ENCODE measurements at regions not wholly inside any gene's neighbourhood (a gene's known extent, or its start where the extent isn't known, plus 50 kb on each side); places are given as distances from the start of the nearest gene placed in this dataset.

DNA sequence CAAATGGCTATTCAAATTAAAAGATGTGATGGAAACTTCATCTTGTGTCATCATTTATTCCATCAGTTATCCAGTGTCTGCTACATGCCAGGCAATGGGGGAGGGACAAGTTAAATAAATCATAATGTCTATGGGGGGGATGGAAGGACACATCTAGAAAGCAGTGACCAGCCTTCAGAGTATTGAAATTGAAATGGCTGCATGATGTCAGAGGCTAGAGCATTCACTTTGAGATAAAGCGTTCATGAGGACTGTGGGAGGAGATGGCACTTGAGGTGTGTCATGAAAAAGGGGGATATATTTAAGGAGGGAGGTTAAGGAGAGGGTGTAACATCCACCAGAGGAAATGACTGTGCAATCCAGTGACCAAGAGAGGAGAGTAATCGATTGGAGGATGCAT is 50.6 kb downstream of the SLIT2 start:
- TF ChIP-seq, protein P1, sequence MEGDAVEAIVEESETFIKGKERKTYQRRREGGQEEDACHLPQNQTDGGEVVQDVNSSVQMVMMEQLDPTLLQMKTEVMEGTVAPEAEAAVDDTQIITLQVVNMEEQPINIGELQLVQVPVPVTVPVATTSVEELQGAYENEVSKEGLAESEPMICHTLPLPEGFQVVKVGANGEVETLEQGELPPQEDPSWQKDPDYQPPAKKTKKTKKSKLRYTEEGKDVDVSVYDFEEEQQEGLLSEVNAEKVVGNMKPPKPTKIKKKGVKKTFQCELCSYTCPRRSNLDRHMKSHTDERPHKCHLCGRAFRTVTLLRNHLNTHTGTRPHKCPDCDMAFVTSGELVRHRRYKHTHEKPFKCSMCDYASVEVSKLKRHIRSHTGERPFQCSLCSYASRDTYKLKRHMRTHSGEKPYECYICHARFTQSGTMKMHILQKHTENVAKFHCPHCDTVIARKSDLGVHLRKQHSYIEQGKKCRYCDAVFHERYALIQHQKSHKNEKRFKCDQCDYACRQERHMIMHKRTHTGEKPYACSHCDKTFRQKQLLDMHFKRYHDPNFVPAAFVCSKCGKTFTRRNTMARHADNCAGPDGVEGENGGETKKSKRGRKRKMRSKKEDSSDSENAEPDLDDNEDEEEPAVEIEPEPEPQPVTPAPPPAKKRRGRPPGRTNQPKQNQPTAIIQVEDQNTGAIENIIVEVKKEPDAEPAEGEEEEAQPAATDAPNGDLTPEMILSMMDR (IDR thresholded peaks at IDR 0.05; ENCODE audit: extremely low read depth, insufficient read depth, missing control alignments) = no peak
- in situ Hi-C loops (cut with MboI; ENCODE audit: low pct_unique_long_range_greater_than_20kb, low sequenced_read_pairs, unreplicated experiment) = no loop called here
- no peak for DNase-seq (ENCODE audit: low spot score)

DNA sequence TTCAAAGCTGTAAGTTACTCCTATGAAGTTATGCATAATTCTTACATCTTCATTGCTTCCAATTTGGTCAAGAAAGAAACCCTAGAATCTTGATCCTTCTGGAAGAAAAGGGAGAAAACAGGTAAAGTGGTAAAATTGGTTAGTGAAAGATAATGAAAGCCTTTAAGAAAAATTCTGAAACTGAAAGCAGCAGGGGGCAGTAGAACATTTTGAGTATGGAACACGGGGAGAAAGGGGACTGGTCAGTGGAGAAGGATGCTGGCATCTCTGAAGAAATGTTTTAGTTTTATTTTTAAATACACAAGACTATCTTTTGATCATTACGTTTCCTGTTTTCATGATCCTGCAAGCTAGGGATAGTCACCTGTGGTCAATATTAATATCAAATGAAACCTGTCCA is 54.3 kb downstream of the SLIT2 start:
- DNase-seq (ENCODE audit: low spot score) = no peak
- TF ChIP-seq, protein P1 (IDR thresholded peaks at IDR 0.05; ENCODE audit: extremely low read depth, insufficient read depth, missing control alignments) = no peak
- in situ Hi-C loops (cut with MboI; ENCODE audit: low pct_unique_long_range_greater_than_20kb, low sequenced_read_pairs, unreplicated experiment) = no loop called here

DNA sequence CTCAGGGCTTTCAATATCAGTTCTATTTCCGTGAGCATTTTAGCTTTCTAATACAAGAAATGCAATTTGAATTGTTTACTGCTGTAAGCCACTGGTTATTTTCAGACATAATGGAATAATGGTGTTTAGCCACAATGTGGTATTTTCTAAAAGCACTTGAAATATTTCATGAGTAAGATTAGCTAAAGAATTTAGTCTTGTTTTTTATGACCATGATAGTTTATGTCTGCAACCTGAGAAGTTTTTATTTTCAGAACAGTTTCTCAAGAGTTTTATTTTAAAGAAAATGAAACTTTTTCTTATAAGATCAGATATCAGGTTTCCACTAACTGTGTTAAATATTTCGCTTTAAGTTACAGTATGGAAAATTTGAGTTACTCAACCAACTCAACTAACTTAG is 60.2 kb downstream of the SLIT2 start:
- no peak for DNase-seq (ENCODE audit: low spot score)
- in situ Hi-C loops (cut with MboI; ENCODE audit: low pct_unique_long_range_greater_than_20kb, low sequenced_read_pairs, unreplicated experiment) = no loop called here
- TF ChIP-seq, protein P1 (IDR thresholded peaks at IDR 0.05; ENCODE audit: extremely low read depth, insufficient read depth, missing control alignments) = no peak

DNA sequence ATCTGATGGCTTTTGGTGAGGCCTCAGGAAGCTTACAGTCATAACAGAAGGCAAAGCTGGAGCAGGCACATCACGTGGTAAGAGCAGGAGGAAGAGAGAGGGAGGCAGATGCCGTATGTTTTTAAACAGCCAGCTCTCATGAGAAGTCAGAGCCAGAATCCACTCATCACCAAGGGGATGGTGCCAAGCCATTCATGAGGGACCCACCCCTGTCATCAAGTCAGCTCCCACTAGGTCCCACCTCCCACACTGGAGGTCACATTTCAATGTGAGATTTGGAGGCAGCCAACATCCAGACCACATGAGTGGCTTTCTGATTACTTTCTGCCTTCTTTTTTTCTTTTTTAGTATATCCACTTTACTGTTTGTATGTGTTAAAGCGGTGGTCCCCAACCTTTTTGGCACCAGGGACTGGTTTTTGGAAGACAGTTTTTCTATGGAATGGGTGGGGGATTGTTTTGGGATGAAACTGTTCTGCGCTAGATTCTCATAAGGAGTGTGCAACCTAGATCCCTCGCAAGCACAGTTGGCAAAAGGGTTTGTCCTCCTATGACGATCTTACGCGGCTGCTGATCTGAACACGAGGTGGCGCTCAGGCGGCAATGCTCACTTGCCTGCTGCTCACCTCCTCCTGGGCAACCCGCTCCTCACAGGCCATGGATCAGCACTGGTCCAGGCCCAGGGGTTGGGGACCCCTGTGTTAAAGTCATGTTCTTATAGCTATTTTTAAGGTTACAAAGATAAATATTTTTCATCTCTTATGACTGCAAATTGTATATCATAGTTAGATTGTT is 61.7 kb downstream of the SLIT2 start:
- in situ Hi-C loops (cut with MboI; ENCODE audit: low pct_unique_long_range_greater_than_20kb, low sequenced_read_pairs, unreplicated experiment) = no loop called here
- peak; percentile 4 for DNase-seq (ENCODE audit: low spot score)
- TF ChIP-seq, protein P1 (IDR thresholded peaks at IDR 0.05; ENCODE audit: extremely low read depth, insufficient read depth, missing control alignments) = peak; percentile 53

DNA sequence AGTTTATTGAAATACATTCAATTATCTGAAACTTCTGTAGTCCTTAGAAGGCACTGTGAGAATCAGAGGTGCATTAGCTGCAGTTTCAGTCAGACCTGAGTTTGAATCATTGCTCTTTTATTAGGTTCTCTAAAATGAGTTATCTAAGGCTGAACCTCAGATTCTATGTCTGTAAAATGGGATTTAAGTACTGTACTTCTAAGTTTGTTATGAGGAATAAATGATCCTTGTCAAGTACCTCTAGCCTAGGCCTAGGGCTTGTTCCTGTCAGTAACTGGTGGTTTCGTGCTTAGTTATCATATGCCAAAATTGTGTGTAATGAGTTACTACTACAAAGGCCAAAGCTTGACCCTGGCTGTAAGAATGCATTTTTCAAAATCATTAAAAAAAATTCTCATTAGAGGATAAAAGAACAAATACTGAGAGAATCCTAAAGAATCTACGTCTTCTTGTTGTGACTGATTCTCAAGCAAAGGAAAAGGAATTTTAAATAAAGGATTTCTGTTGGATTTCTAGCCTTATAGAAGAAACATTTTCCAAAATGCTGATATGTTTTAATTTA is 65.8 kb downstream of the SLIT2 start:
- in situ Hi-C loops (cut with MboI; ENCODE audit: low pct_unique_long_range_greater_than_20kb, low sequenced_read_pairs, unreplicated experiment) = no loop called here
- DNase-seq (ENCODE audit: low spot score) = no peak
- TF ChIP-seq, protein P1 (IDR thresholded peaks at IDR 0.05; ENCODE audit: extremely low read depth, insufficient read depth, missing control alignments) = no peak

DNA sequence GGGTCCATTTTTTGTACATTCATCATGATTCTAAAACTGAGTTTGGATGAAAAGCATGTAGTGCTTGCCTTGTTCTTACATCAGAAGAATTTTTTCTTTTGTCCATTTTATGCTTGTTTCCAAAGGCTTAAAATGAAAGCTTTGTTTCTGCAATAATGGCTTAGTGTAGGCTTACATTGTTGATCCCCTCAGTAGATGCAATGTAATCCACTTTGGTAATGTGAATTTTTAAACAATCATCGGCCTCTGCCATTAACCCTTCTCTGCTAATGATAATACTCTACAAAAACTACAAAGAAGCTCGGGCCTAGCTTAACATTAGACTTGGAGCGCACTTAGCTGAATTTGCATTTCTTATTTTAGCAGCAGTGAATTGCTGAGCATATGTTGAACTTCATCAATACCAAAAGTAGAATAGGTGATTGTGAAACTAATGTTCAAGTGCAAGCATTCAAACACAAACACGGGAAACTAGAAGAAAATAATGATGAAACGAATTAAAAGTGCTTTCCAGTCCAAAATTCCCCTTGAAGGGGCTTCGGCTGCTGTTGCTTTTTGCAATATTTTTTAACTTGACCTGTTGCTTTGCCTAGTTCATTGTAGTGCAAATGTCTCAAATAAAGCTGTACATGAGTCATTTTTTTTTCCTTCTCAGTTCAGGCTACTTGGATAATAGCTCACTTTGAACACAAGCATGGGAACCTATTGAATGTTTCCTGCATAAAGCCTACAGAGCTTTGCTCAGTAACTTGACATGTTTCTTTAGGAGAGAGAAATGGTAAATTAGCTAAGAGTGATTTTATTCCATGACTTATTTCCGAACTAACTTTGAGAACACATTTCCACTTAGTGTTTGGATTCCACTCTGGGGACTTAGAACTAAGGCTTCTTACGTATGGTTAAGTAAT is 66.5 kb downstream of the SLIT2 start:
- TF ChIP-seq, protein P1 (IDR thresholded peaks at IDR 0.05; ENCODE audit: extremely low read depth, insufficient read depth, missing control alignments) = no peak
- DNase-seq (ENCODE audit: low spot score) = no peak
- in situ Hi-C loops (cut with MboI; ENCODE audit: low pct_unique_long_range_greater_than_20kb, low sequenced_read_pairs, unreplicated experiment) = no loop called here

Data from GM13977 (cell line).